Coronary artery (tissue), 2 donors: ENCODE measurements at regions not wholly inside any gene's neighbourhood (a gene's known extent, or its start where the extent isn't known, plus 50 kb on each side); places are given as distances from the start of the nearest gene placed in this dataset.

ENCODE experiments used
- DNase-seq: peaks from one replicate; pipeline ENCODE4 v3.0.0-alpha.2; 2017; ENCODE audit warnings: low spot score
- H3K27ac ChIP-seq, 2 donors: fragments of 200-600 bp; sonication (generic); one replicate each; pipeline ENCODE4 v1.5.1; 2016 to 2019
- H3K4me3 ChIP-seq: fragments of 200-600 bp; sonication (generic); 2 replicates; pipeline ENCODE4 v1.5.1; 2016; ENCODE audit warnings: mild to moderate bottlenecking, moderate library complexity
- CTCF ChIP-seq: fragments of 200-600 bp; sonication (generic); IDR thresholded peaks from one replicate; pipeline ENCODE4 v1.5.1; 2019; ENCODE audit warnings: antibody characterized with exemption

GRCh38 chr11:116513278-116513823 lies 259.4 kb downstream of the BUD13 start:
- DNase-seq = peak; percentile 47
- H3K4me3 ChIP-seq = no peak overlapping the region
- H3K27ac ChIP-seq = no peak overlapping the region
- TF ChIP-seq CTCF = no peak

GRCh38 chr11:116512841-116513240 lies 259.9 kb downstream of the BUD13 start:
- no peak for TF ChIP-seq CTCF
- peak; percentile 24 for DNase-seq

GRCh38 chr11:116511684-116512083 lies 261.1 kb downstream of the BUD13 start:
- no peak for TF ChIP-seq CTCF
- DNase-seq = no peak
- no peak overlapping the region for H3K27ac ChIP-seq

More at GRCh38 chr11:116512841-116513240, 259.9 kb downstream of the BUD13 start:
- Histone ChIP-seq H3K27ac (no peak overlapping the region), H3K4me3 (no peak overlapping the region)

GRCh38 chr11:116510886-116511650 lies 261.7 kb downstream of the BUD13 start:
- peak; percentile 43 for DNase-seq
- H3K4me3 ChIP-seq = no peak overlapping the region
- no peak for TF ChIP-seq CTCF
- no peak overlapping the region for H3K27ac ChIP-seq

More at GRCh38 chr11:116511684-116512083, 261.1 kb downstream of the BUD13 start:
- H3K4me3 ChIP-seq = no peak overlapping the region

- no peak for TF ChIP-seq CTCF
- DNase-seq = peak; percentile 67
- H3K27ac ChIP-seq = no peak overlapping the region
- no peak overlapping the region for H3K4me3 ChIP-seq
Observed at GRCh38 chr11:116510166-116510565, 262.6 kb downstream of the BUD13 start.

- no peak for TF ChIP-seq CTCF
- no peak overlapping the region for H3K27ac ChIP-seq
- H3K4me3 ChIP-seq = no peak overlapping the region
- peak; percentile 33 for DNase-seq
Observed at GRCh38 chr11:116509551-116509950, 263.2 kb downstream of the BUD13 start.
